Activated T-cell treated with anti-CD3 and anti-CD28 coated beads for 24 hours (primary cell): ENCODE measurements at regions not wholly inside any gene's neighbourhood (a gene's known extent, or its start where the extent isn't known, plus 50 kb on each side); places are given as distances from the start of the nearest gene placed in this dataset.

Source experiments
- DNase-seq: peaks from one replicate; pipeline ENCODE4 v3.0.0-alpha.2; 2020; ENCODE audit warnings: low read depth

GRCh38 chr16:26898200-26898599 is 168.5 kb upstream of the C16orf82 start:
- DNase-seq, result no peak

- DNase-seq, result no peak
Measured at GRCh38 chr16:26901196-26901861, 165.4 kb upstream of the C16orf82 start.

GRCh38 chr16:26901983-26902382 is 164.7 kb upstream of the C16orf82 start:
- DNase-seq, result no peak

GRCh38 chr16:26905336-26905735 is 161.4 kb upstream of the C16orf82 start:
- DNase-seq, result no peak

- no peak for DNase-seq
Measured at GRCh38 chr16:26909623-26910022, 157.1 kb upstream of the C16orf82 start.

- no peak for DNase-seq
Measured at GRCh38 chr16:26911436-26911835, 155.3 kb upstream of the C16orf82 start.

- DNase-seq, result no peak
Measured at GRCh38 chr16:26913851-26914250, 152.9 kb upstream of the C16orf82 start.

- no peak for DNase-seq
Measured at GRCh38 chr16:26930786-26931581, 135.7 kb upstream of the C16orf82 start.

GRCh38 chr16:26950636-26951035 is 116.1 kb upstream of the C16orf82 start:
- DNase-seq, result no peak

- no peak for DNase-seq
Measured at GRCh38 chr16:26951950-26952349, 114.8 kb upstream of the C16orf82 start.

- no peak for DNase-seq
Measured at GRCh38 chr16:26952411-26952810, 114.3 kb upstream of the C16orf82 start.

- no peak for DNase-seq
Measured at GRCh38 chr16:26957283-26957859, 109.4 kb upstream of the C16orf82 start.

- no peak for DNase-seq
Measured at GRCh38 chr16:26959416-26960009, 107.2 kb upstream of the C16orf82 start.

- DNase-seq, result no peak
Measured at GRCh38 chr16:26961459-26961858, 105.3 kb upstream of the C16orf82 start.

GRCh38 chr16:26963109-26963508 is 103.6 kb upstream of the C16orf82 start:
- DNase-seq, result peak; percentile 7

- DNase-seq, result no peak
Measured at GRCh38 chr16:26969589-26970231, 97.0 kb upstream of the C16orf82 start.

GRCh38 chr16:26970292-26970691 is 96.4 kb upstream of the C16orf82 start:
- no peak for DNase-seq

- no peak for DNase-seq
Measured at GRCh38 chr16:26976873-26977272, 89.9 kb upstream of the C16orf82 start.

- DNase-seq, result no peak
Measured at GRCh38 chr16:26981266-26981938, 85.3 kb upstream of the C16orf82 start.

GRCh38 chr16:26982422-26982821 is 84.3 kb upstream of the C16orf82 start:
- no peak for DNase-seq

- no peak for DNase-seq
Measured at GRCh38 chr16:26983426-26983825, 83.3 kb upstream of the C16orf82 start.
